ENCODE measurements at regions not wholly inside any gene's neighbourhood (a gene's known extent, or its start where the extent isn't known, plus 50 kb on each side); places are given as distances from the start of the nearest gene placed in this dataset.

DNA sequence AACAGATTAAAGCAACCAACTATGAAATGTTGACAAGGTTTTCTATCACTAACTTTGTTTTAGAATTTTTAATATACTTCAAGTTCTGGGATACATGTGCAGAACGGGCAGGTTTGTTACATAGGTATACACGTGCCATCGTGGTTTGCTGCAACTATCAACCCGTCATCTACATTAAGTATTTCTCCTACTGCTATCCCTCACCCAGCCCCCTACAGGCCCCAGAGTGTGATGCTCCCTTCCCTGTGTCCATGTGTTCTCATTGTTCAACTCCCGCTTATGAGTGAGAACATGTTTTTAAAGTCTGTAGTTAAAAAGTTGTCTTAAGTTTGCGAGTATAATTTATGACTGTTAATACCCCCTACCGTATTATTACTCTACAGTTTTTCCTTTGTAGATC lies 844.3 kb upstream of the MANEA start:
- H3K79me2 ChIP-seq (ENCODE audit: insufficient read depth, low read length): no peaks in the 10 kb centered on the region
- no peak overlapping the region for H3K27ac ChIP-seq (ENCODE audit: low read depth, low read length)
- CTCF ChIA-PET: no interaction called here
- TF ChIP-seq EZH2phosphoT487 (IDR thresholded peaks at IDR 0.05; ENCODE audit: borderline replicate concordance) (no peak), YY1 (IDR thresholded peaks at IDR 0.05; ENCODE audit: extremely low read depth, insufficient replicate concordance, low read depth, low read length) (no peak), SP1 (IDR thresholded peaks at IDR 0.05; ENCODE audit: low read depth) (no peak), POLR2A (IDR thresholded peaks at IDR 0.05; ENCODE audit: borderline replicate concordance, extremely low read depth, insufficient read depth, insufficient read length) (no peak), CBX3 (IDR thresholded peaks at IDR 0.05; ENCODE audit: low read depth) (no peak), MAX (IDR thresholded peaks at IDR 0.05) (no peak), SIN3A (IDR thresholded peaks at IDR 0.05; ENCODE audit: low read depth) (no peak), RAD21 (IDR thresholded peaks at IDR 0.05; ENCODE audit: low read depth) (no peak), EZH2 (IDR thresholded peaks at IDR 0.05) (no peak)
- TF ChIP-seq, protein P1, sequence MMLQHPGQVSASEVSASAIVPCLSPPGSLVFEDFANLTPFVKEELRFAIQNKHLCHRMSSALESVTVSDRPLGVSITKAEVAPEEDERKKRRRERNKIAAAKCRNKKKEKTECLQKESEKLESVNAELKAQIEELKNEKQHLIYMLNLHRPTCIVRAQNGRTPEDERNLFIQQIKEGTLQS (IDR thresholded peaks at IDR 0.05): no peak
- TF ChIP-seq, protein P2, sequence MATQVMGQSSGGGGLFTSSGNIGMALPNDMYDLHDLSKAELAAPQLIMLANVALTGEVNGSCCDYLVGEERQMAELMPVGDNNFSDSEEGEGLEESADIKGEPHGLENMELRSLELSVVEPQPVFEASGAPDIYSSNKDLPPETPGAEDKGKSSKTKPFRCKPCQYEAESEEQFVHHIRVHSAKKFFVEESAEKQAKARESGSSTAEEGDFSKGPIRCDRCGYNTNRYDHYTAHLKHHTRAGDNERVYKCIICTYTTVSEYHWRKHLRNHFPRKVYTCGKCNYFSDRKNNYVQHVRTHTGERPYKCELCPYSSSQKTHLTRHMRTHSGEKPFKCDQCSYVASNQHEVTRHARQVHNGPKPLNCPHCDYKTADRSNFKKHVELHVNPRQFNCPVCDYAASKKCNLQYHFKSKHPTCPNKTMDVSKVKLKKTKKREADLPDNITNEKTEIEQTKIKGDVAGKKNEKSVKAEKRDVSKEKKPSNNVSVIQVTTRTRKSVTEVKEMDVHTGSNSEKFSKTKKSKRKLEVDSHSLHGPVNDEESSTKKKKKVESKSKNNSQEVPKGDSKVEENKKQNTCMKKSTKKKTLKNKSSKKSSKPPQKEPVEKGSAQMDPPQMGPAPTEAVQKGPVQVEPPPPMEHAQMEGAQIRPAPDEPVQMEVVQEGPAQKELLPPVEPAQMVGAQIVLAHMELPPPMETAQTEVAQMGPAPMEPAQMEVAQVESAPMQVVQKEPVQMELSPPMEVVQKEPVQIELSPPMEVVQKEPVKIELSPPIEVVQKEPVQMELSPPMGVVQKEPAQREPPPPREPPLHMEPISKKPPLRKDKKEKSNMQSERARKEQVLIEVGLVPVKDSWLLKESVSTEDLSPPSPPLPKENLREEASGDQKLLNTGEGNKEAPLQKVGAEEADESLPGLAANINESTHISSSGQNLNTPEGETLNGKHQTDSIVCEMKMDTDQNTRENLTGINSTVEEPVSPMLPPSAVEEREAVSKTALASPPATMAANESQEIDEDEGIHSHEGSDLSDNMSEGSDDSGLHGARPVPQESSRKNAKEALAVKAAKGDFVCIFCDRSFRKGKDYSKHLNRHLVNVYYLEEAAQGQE (IDR thresholded peaks at IDR 0.05; ENCODE audit: low read depth): no peak
- no peaks in the 10 kb centered on the region for H3K4me1 ChIP-seq (ENCODE audit: control insufficient read depth in 1 of 2, insufficient read depth in 2 of 2, low read length in 2 of 2)
- no peaks in the 10 kb centered on the region for H3K36me3 ChIP-seq (ENCODE audit: control insufficient read depth in 1 of 2, insufficient read depth in 2 of 2, low read length in 2 of 2)
- POLR2A ChIA-PET: no interaction called here
- BruUV-seq (replicated peaks): no TSS peak
- no peaks in the 10 kb centered on the region for H3K27me3 ChIP-seq (ENCODE audit: insufficient read depth, low read length)
- no peaks in the 10 kb centered on the region for H3K9me2 ChIP-seq (ENCODE audit: insufficient read depth)
- H4K20me1 ChIP-seq (ENCODE audit: insufficient read depth): no peaks in the 10 kb centered on the region
- H3K4me2 ChIP-seq (ENCODE audit: low read length): no peak overlapping the region
- no peak overlapping the region for H2AFZ ChIP-seq (ENCODE audit: low read depth, low read length, poor library complexity, severe bottlenecking)
- no peak for ATAC-seq
- no peak overlapping the region for H3K4me3 ChIP-seq (replicated peaks in 1 of 2; ENCODE audit: low read depth in 1 of 2, low read length in 2 of 2)
- H3K9me3 ChIP-seq (ENCODE audit: control insufficient read depth in 1 of 2, insufficient read depth in 1 of 2, low read depth in 1 of 2, low read length in 2 of 2): peaks cover 0 to 3% of the 10 kb centered on the region in 2 experiments; a peak in 2 of 4 replicates
- no peak for DNase-seq (ENCODE audit: low read depth, low spot score)
- RAD21 ChIA-PET (ENCODE audit: low non-redundant PET in 1 of 2, low total read pairs in 2 of 2, uncharacterized antibody in 2 of 2, unreplicated experiment in 2 of 2): no interaction called here
- no peak overlapping the region for H3K9ac ChIP-seq (ENCODE audit: low read length)
- intact Hi-C loops (cut with micrococcal nuclease): no loop called here

All from HCT116 (cell line).